Dermis microvascular lymphatic vessel endothelial cell (primary cell): ENCODE measurements at regions not wholly inside any gene's neighbourhood (a gene's known extent, or its start where the extent isn't known, plus 50 kb on each side); places are given as distances from the start of the nearest gene placed in this dataset.
"Not testable (repeated sequence)": the region's sequence is repeated elsewhere in the genome, so short reads cannot be mapped to it uniquely, and the experiment has no call there.

Source experiments
- DNase-seq, 2 donors: peaks; one replicate each; pipeline versions ENCODE4 v3.0.0 to v3.0.0-alpha.2; 2010; ENCODE audit warnings: low read depth in 2 of 2

DNA sequence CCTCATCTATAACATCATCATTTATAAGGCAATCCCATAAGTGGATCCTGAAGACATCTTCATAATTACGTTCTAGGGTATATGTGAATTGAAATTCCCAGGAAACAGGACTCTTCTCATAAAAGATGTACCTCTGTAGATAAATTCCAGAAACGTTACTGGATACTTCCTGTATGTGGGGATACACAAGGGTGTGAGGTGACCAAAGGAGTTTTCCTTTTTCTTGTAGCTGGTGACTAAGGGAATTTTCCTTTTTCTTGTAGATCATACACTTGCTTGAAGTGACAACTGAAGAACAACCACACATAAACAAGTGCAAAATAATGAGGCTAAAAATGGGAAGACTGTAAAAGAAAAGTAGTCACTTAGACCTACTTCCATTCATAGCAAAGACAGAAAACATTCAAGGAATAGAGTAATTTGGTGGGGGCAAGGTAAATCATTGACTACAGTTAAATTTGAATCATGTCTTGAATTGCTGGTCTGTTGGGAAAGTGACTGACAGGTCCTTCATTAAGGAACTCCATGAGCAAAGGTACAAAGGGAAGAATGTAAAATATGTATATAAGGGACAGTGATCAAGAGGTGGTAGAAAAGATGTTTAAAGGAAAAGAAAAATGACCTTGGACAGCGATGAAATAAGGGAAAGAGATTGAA, 53.2 kb upstream of the UBE2E3 start:
- no peak for DNase-seq

DNA sequence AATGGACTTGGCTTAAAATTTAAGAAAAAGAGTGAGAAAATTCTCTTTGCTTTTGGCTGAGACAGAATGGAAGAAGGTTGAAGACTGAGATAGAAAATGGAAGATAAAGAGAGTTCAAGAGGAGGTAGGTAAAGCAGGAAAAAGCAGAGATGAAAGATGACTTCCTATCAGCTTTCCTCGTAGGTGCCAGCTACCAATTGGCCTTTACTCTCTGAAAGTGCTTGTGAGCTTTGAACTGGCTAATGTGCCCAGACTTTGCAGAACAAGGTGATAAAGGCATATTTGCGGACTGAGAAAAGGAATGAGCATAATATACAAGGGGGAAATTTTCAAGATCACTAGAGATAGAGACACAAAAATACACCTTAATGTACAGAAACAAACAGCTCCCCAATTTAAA, 54.7 kb upstream of the UBE2E3 start:
- DNase-seq = no peak

DNA sequence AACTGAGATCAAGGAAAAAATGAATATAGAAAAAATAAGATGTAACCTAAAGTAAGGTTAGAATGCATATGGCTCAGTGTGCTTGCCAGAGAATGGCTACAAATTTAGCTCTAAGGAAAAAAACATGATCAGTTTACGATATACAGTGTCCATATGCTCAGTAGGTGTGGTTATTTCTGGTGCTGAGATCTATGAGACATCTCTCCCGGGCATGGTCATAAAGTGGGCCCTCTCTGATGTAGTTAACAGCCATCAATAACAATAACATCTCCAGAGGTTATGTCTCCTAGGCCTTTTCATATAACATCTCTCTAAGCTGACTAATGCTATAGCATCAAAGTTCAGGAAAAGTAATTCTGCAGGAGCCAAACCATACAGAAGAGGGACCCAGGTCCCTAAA, 56.3 kb upstream of the UBE2E3 start:
- no peak for DNase-seq

DNA sequence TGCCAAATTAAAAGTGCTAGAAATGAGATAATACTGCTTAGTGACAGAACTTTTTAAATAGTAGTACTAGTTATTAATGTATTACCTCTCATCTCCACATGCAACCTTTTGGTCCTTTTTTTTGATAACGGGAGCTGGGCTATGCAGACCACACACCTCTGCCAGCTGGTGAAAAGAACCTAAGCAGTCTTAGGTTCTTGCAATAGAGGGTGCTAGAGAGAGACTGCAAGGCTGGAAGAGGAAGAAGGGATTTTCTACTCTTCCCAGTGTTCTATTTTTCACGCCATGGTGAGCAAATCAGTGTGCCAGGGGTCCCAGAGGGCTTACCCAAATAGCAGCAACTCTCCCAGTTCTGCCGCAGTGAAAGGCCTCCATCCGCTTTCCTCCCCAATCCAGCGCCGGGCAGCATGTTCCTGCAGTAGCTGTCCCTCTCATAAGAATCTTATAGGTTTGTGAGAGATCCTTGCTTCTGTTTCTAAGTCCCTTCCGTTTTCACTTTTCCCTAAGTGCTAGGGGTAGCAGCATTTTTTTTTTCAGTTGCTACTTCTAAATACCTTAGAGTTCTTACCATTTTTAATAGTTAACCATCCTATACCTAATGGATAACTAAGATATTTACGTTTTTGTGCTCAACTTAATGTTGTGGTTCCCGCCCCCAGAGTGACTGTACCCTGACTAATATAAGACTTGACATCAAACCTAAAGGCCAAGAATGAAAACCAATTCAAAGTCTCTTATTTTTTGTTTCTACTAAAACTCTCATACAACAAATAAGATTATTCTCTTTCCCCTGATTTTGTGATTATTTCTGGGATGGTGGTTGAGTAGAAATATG, 69.4 kb upstream of the UBE2E3 start:
- DNase-seq = no peak

DNA sequence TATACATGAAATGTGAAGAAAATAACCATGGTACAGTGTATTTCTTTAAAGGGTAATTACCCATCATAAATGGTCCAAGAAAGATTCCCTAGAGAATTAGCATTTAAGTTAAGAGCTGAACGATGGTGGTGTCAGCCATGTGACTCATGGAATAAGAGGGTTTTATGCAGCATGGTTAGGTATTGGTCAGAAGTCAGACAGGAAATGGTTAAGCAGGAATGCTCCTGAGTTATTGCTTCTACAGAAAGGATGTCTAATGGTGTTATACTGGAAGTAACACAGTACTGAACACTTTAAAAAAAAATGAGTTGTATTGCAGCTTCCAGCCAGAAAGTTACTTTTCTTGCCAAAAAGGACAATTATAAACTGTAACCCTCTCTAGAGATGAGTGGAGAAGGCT, 72.7 kb upstream of the UBE2E3 start:
- DNase-seq = no peak

DNA sequence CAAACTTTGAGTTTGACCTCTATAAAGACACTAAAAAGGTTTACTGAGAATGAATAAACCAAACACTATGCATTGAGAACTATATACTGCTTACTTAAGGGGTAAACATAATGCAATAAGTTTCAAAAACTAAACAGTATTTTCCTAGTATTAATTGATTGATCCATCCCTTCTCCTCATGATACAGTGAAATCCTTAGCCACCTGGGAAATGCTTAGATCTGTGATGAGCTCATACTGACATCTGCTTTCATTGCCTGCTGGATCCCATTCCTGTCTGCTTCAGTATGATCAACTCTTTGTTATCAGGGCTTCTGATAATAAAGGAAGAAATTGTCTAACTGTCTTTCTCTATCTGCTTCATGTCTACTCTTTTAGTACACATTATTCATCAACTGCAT, 74.9 kb upstream of the UBE2E3 start:
- DNase-seq = no peak

DNA sequence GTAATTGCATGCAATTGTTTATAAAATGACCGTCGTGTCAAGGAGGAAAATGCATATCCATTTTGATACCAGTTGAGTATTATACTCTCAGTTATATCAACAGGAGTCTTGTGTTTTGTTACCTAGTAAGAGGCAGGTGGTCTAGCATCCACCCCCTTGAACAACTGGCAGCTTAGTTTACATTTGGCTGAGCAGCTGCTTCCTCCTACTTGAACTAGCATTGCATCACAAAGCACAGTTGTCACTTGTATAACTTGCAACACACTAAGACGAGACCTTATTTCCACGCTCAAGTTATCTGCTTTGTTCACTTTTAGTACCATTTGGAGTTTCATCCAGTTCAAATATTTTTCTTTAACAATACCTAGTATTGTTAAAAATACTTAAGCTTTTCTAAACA, 75.4 kb upstream of the UBE2E3 start:
- DNase-seq = no peak

DNA sequence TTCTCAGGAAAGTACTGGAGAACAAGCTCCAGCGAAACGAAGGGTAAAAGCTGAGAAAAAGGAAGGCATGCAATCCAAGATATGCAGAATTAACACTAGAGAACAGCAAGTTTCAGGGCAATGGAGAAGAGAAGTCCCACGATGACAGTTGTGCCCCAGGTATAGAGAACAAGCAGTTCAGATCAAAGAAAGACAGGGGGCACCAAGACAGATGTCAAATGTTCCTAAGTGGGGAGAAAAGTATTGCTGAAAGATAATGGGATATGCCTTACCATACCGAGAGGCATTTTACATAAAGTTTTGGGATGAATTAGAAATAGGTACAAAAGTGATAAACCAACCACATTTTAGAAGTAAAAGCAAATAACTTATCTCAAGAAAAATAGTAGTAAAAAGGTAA, 79.1 kb upstream of the UBE2E3 start:
- DNase-seq = no peak

DNA sequence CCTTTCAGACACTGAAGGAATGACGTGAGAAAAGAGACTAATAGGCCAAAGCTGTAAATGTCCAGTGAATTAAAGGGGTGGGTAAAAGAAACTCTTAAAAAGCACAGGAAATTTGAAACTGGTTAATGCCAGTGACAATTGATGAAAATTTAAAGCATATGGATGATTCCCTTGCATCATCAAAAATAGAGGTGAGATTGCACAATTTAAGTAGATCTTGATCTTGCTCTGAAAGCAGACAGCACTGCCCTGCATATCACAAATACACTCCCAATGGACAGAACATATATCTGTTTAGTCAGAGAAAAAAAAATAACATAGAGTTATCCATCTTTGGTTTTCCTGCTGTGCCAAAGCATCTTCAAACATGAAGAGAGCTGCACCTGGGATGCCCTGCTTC, 86.7 kb upstream of the UBE2E3 start:
- DNase-seq = no peak

DNA sequence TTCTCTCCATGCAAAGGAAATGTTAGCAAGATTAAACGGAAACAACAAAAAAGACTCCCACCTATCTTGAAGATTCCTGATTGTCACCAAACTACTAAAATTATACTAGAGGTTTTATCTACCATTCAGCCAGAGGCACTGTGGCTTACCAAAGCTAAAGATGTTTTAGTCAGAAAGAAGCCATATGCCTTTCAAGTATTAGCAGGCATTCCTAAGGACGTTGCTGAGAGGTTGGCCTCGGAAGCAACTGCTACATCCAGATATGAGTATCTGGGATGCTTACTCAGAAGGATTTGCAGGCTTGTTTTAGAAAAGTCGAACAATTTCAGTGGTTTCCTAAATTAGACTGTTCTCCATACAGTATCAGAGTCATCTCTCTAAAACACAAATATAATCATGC, 88.3 kb upstream of the UBE2E3 start:
- DNase-seq = no peak

DNA sequence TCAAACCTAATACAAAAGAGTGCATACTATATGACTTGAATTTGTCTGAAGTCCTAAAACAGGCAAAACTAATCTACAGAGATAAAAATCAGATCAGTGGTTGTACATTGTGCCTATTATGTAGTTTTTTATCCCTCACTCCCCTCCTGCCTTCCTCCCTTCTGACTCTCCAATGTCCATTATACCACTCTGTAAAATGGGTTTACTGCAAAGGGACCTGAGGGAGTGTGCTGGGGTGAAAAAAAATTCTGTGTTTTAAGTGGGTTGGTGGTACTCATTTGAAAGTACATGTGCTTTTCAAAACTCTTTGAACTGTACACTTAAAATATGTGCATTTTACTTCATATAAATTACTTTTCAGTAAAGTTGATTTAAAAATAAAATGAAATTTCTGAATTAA, 89.0 kb upstream of the UBE2E3 start:
- no peak for DNase-seq

DNA sequence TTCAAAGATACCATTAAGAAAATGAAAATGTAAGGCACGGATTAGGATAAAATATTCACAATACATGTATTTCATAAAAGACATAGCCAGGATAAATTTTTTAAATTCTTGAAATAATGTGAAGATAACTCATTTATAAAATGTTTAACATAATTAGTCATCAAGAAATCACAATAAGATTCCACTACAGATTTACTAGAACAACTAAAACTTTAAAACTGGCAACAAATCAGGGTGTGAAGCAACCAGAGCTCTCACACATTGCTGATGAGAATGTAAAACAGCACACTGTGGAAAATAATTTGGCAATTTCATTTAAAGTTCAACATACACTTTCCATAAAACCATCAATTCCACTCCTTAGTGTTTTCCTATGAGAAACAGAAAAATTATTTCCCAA, 89.6 kb upstream of the UBE2E3 start:
- no peak for DNase-seq

DNA sequence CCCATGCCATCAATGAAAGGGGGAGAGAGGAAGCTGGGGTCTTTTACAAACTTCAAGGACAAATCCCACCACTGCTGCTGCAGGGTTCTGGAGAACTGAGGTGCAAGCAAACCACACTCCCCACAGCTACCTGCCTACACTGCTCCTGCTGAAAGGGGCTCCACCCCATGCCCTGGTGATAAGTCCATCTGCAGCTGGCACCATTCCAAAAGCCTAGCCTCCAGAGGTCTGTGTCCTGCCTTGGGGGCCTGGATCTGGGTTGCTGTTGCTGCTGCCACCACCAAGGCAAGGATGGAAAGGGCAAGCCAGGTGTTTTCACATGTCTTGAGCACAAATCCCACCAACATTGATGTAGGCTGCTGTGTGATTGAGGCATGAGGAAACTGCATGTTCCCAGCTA, 97.4 kb upstream of the UBE2E3 start:
- no peak for DNase-seq

DNA sequence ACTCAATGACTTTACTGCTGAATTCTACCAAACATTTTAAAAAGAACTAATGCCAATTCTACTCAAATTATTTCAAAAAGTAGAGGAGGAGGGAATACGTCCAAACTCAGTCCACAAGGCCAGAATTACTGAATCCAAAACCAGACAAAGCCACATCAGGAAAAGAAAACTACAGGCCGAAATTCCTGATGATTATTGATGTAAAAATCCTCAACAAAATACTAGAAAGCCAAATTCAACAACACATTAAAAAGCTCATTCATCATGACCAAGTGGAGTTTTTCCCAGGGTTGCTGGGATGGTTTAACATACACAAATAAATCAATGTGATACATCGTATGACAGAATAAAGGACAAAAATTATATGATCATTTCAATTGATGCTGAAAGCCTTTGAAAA, 103.9 kb upstream of the UBE2E3 start:
- DNase-seq = no peak

DNA sequence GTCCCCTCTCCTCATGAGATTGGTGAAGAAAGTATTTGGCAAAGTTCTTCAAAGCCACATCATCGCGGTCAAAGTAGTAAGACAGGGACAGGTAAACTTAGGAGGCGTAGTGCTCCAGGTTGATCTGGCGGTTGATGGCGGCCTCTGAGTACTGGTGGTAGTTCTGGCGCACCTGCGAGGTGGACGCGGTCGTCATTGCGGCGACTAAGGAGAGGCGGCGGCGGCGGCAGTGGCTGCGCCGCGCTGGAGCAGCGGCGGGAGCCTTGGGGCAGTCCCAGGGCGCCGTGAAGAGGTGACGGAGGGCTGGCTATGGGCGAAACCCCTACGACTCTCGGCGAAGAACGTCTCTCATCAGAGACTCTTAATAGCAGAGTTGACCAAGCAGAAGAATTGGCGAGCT, 107.2 kb upstream of the UBE2E3 start:
- no peak for DNase-seq

DNA sequence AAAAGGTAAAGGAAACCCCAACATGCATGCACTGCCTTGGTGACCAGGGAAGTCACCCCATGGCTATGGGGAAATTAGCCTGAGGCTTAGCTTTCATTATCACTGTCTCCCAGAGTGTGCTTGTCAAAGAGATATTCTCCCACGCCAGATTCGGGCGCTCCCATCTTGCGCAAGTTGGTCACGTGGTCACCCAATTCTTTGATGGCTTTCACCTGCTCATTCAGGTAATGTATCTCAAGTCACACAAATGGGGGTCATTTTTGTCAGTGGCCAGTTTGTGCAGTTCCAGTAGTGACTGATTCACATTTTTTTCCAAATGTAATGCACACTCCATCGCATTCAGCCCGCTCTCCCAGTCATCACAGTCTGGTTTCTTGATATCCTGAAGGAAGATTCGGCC, 107.6 kb upstream of the UBE2E3 start:
- DNase-seq = not testable (repeated sequence)

DNA sequence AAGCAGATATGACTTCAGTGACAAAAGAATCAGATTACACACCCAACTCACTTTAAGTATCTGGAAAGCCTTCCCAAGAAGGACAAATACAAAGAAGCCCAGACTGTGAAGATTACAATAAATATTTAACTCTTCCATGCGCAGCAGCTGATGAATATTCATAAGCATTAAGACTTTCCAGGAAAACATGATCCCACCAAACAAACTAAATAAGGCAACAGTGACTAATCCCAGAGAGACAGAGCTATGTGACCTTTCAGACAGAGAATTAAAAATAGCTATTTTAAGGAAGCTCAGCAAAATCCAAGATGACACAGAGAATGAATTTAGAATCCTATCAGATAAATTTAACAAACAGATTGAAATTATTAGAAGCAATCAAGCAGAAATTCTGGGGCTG, 108.2 kb upstream of the UBE2E3 start:
- DNase-seq = no peak

DNA sequence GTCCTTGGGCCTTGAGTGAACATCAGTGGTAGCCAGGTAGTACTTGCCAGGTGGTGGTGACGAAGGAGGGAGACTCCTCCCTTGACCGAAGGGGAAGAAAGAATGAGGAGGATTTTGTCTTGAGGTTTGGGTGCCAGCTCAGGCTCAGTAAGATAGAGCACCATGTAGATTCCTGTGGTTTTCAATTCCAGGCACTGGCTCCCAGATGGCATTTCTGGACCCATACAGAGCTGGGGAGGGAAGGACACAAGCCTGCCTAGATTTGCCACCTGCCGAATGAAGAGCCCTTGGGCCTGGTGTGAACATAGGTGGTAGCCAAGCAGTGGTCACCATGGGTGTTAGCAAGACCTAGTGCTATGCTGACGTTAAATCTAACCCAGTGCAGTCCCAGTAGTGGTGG, 108.8 kb upstream of the UBE2E3 start:
- no peak for DNase-seq

DNA sequence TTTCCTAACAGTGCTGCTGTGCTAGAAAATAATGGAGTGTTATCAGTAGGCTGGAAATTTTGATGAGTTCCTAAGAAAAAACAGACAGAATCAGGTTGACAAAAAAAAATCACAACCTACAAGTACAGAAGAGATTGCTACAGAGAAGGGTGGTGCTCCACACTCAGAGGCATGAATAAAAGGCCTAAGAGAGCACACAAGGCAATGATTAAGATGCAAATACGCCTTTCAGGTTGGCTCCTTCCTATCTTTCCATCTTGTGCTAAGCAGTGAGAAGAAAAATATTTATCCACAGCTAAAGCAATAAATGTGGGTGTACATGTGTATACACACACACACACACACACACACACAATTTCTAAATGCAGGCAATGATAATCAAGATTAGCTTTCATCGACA, 130.6 kb upstream of the UBE2E3 start:
- DNase-seq = no peak

DNA sequence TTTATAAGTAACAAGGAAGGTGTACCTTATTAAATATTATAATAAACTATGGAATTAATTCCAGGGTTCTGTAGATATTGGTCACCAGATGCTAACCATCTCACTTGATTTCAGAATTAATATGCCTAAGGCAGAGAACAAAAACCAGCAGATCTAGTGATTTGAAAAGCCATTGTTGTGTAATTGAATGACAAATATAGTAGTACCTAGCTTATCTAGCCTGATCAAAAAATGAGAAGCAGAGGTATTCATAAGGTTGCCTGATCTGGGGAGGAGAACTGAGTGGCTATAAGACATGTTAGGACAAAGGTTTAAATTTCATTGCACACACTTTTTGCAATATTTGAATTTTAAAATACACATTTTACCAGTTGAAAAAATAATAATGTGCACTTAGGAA, 132.0 kb upstream of the UBE2E3 start:
- DNase-seq = no peak

DNA sequence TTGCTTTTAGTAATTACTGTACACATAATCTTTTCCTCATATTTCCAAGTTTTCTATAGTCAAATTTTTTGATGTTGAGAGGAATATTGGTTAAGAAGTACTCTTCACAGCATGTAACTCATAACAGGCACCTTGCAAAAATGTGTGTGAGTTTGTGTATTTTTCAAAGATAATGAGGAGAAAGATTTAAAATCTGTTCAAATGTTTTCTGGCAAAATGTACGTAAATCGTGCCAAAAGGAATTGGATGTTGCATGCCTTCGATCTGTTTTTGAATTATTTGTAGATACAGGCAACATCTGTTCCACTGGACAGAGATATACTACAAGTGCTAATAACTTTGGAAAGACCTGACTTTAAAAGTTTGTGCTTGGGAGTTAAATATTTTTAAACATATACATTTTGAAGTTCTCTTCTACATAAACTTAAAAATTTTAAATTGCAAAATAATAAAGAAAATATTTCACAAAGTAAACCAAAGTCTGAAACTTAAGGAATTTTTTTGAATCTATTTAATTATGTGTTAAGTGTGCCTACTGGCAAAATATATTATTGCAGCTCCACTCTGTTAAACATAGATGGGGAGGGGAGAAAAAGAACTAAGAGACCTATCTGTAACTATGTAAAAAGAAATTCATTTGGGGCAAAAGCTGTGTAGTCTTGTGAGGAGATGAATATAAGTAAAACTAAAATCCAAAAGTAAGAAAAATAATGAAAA, 133.5 kb upstream of the UBE2E3 start:
- no peak for DNase-seq

DNA sequence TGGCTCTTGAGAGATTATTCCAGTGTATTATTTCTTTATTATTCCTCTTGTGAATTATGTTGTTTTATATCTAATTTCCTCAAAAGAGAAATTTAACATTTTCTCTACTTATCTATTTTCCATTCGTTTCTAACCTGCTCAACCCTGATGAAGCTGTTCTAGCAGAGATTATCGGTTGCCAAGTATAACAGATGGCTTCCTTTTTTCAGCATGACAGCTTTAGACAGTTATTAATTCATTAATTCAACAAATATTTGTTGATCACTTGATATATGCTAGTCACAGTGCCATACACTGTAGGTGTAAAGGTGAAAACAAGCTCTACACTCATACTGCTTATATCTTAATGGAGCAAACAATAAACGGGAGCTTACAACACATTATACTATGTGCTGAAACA, 137.9 kb upstream of the UBE2E3 start:
- DNase-seq = no peak

DNA sequence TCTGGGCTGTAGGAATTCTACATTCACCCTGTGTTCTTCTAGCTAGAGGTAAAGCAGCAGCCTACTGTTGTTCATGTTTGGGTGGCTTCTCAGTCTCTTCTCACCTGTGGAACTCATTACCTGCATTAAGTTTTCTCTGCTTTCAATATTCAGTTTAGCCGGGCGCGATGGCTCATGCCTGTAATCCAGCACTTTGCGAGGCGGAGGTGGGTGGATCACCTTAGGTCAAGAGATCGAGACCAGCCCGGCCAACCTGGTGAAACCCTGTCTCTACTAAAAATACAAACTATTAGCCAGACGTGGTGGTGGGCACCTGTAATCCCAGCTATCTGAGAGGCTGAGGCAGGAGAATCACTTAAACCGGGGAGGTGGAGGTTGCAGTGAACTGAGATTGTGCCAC, 139.8 kb upstream of the UBE2E3 start:
- DNase-seq = no peak
